Astrocyte (in vitro differentiated cells and primary cell): ENCODE measurements at regions not wholly inside any gene's neighbourhood (a gene's known extent, or its start where the extent isn't known, plus 50 kb on each side); places are given as distances from the start of the nearest gene placed in this dataset.

ENCODE experiments used
- CTCF ChIP-seq: IDR thresholded peaks from 2 replicates; pipeline ENCODE4 v1.5.1; 2011; ENCODE audit warnings: low read depth, mild to moderate bottlenecking, inconsistent platforms, low read length, moderate library complexity; ENCODE audit not compliant: insufficient read depth
- EZH2 ChIP-seq: IDR thresholded peaks from 2 replicates; pipeline ENCODE4 v1.6.1; 2012; ENCODE audit warnings: mild to moderate bottlenecking, low read length, inconsistent platforms; ENCODE audit not compliant: insufficient read depth

DNA sequence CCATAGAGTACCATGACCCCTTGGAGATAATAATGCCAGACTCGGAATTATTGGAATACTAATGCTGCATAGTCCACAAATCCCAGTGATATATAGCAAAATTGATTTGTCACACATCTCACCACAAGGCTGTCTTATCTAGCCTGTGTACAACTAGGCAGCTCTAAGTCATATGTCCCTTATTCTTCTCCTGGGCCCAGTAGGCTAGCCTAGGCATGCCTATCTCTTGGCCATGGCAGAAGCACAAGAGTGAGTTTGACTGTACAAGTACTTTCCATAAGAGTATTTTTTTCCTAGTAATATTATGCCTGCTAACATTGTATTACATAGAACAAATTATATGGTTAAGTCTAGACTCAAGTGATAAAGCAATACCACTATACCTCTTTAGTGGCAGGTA, 1122.1 kb upstream of the SEL1L start:
- TF ChIP-seq CTCF (no peak), EZH2 (no peak)
